Vagina (tissue), 2 donors: ENCODE measurements at regions not wholly inside any gene's neighbourhood (a gene's known extent, or its start where the extent isn't known, plus 50 kb on each side); places are given as distances from the start of the nearest gene placed in this dataset.

Experiments
- DNase-seq, 2 donors: peaks; one replicate each; pipeline ENCODE4 v3.0.0-alpha.2; 2017; ENCODE audit errors: extremely low spot score in 2 of 2
- H3K27ac ChIP-seq: fragments of 200-600 bp; sonication (generic); one replicate; pipeline ENCODE4 v1.5.1; 2019
- H3K27me3 ChIP-seq: fragments of 200-600 bp; sonication (generic); one replicate; pipeline ENCODE4 v1.5.1; 2019
- H3K36me3 ChIP-seq, 2 donors: fragments of 200-600 bp; sonication (generic); one replicate each; pipeline ENCODE4 v1.5.1; 2017 to 2019
- H3K4me1 ChIP-seq: fragments of 200-600 bp; sonication (generic); one replicate; pipeline ENCODE4 v1.5.1; 2019
- H3K4me3 ChIP-seq, 2 donors: fragments of 200-600 bp; sonication (generic); 1 replicate in 1 of 2; 2 replicates in 1 of 2; pipeline ENCODE4 v1.5.1; 2016 to 2019
- H3K9me3 ChIP-seq: fragments of 200-600 bp; sonication (generic); one replicate; pipeline ENCODE4 v1.5.1; 2019
- POLR2A ChIP-seq, 2 donors: fragments of 450-650 bp; IDR thresholded peaks; one replicate each; pipeline ENCODE4 v1.6.1; 2017; ENCODE audit warnings: antibody characterized with exemption in 2 of 2, mild to moderate bottlenecking in 2 of 2, moderate library complexity in 2 of 2
- POLR2AphosphoS5 ChIP-seq, 2 donors: sonication (generic); formaldehyde crosslinking; IDR thresholded peaks; one replicate each; pipeline ENCODE4 v1.9.0; 2017; ENCODE audit warnings: antibody characterized with exemption in 2 of 2, mild to moderate bottlenecking in 2 of 2, low read depth in 1 of 2; ENCODE audit not compliant: insufficient read depth in 1 of 2
- intact Hi-C: fragments of 100-400 bp; cut with DNase I; formaldehyde crosslinking; loops from one replicate; pipeline ENCODE4 v1.15.1; 2023
- TF ChIP-seq, protein P1 (sequence below), 3 experiments: fragments of 450-650 bp in 2 of 3; fragments of 200-600 bp in 1 of 3; sonication (generic) in 1 of 3; IDR thresholded peaks; one replicate each; pipeline ENCODE4 v1.5.1; 2017 to 2019; ENCODE audit warnings: antibody characterized with exemption in 3 of 3, mild to moderate bottlenecking in 2 of 3, moderate library complexity in 2 of 3

DNA sequence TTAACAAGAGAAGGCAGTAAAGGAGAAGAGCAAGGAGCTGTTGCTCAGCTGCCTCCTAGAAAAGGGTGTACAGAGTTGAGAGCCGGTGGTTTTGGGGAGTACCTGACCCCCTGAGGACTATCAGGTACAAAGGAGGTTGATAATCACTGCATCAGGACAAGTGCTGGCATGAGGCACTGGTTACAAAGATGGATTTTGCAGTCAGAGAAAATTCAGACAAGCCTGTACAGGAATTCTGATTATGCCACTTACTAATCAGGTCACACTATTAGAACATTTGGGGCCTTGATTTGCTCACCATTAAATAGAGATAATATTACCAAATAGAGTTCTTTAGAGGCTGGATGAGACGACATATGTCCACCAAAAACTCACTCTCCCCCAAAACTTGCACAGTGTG, 450.9 kb upstream of the TMPO start:
- no peak overlapping the region for H3K4me3 ChIP-seq
- H3K9me3 ChIP-seq = no peaks in the 10 kb centered on the region
- no peak for DNase-seq
- no peak overlapping the region for H3K27ac ChIP-seq
- H3K27me3 ChIP-seq = no peaks in the 10 kb centered on the region
- H3K4me1 ChIP-seq = no peaks in the 10 kb centered on the region
- intact Hi-C loops = no loop called here
- TF ChIP-seq POLR2AphosphoS5 (IDR thresholded peaks at IDR 0.05; ENCODE audit: insufficient read depth in 1 of 2, low read depth in 1 of 2) = no peak
- TF ChIP-seq POLR2A (IDR thresholded peaks at IDR 0.05) = no peak
- TF ChIP-seq, protein P1, sequence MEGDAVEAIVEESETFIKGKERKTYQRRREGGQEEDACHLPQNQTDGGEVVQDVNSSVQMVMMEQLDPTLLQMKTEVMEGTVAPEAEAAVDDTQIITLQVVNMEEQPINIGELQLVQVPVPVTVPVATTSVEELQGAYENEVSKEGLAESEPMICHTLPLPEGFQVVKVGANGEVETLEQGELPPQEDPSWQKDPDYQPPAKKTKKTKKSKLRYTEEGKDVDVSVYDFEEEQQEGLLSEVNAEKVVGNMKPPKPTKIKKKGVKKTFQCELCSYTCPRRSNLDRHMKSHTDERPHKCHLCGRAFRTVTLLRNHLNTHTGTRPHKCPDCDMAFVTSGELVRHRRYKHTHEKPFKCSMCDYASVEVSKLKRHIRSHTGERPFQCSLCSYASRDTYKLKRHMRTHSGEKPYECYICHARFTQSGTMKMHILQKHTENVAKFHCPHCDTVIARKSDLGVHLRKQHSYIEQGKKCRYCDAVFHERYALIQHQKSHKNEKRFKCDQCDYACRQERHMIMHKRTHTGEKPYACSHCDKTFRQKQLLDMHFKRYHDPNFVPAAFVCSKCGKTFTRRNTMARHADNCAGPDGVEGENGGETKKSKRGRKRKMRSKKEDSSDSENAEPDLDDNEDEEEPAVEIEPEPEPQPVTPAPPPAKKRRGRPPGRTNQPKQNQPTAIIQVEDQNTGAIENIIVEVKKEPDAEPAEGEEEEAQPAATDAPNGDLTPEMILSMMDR (IDR thresholded peaks at IDR 0.05) = no peak
- no peaks in the 10 kb centered on the region for H3K36me3 ChIP-seq

- Histone ChIP-seq H3K27ac (no peak overlapping the region), H3K4me3 (no peak overlapping the region), H3K27me3 (no peaks in the 10 kb centered on the region), H3K9me3 (no peaks in the 10 kb centered on the region), H3K4me1 (no peaks in the 10 kb centered on the region), H3K36me3 (no peaks in the 10 kb centered on the region)
- intact Hi-C loops = no loop called here
- TF ChIP-seq, protein P1 (IDR thresholded peaks at IDR 0.05) = no peak
- no peak for TF ChIP-seq POLR2AphosphoS5 (IDR thresholded peaks at IDR 0.05; ENCODE audit: insufficient read depth in 1 of 2, low read depth in 1 of 2)
- TF ChIP-seq POLR2A (IDR thresholded peaks at IDR 0.05) = no peak
- no peak for DNase-seq
Measured at GRCh38 chr12:98067795-98068194, 447.6 kb upstream of the TMPO start.

DNA sequence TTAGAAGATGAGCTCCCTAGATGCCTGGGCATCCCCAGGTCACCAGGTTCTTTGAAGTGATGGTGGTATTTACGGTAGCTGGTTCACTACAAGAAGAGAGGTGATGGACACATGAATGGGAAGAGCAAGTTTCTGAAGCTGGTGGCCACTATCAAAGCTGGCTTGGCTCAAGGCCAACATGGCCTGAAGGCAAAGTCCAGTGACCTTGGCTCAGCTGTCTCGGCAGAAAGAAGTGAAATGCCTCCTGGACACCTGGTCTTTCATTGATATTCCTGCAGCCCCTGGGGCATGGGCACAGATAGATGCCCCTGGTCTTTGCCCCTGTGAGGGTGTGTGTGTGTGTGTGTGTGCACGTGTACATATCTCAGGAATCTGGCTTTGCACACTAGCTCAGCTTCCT, 441.8 kb upstream of the TMPO start:
- no peak for TF ChIP-seq POLR2AphosphoS5 (IDR thresholded peaks at IDR 0.05; ENCODE audit: insufficient read depth in 1 of 2, low read depth in 1 of 2)
- TF ChIP-seq, protein P1 (IDR thresholded peaks at IDR 0.05) = no peak
- no peaks in the 10 kb centered on the region for H3K9me3 ChIP-seq
- intact Hi-C loops = no loop called here
- no peaks in the 10 kb centered on the region for H3K27me3 ChIP-seq
- H3K4me3 ChIP-seq = no peak overlapping the region
- H3K27ac ChIP-seq = no peak overlapping the region
- no peak for DNase-seq
- no peaks in the 10 kb centered on the region for H3K36me3 ChIP-seq
- H3K4me1 ChIP-seq = no peaks in the 10 kb centered on the region

DNA sequence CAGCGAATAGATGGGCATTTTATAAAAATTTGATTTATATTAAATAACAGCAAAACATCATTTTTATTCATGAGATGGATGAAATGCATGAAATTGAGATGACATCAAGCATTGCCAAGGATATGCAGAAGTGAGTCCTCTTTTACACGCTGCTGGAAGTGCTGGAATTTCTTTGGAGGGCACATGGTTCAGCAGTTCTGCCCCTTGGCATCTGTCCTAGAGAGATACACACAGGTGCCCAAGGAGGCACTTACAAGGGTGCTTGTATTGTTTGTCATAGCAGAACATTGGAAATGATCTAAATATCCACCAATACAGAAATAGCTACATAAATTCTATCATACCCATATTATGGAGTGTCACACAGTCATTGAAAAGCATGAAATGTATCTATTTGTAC, 441.1 kb upstream of the TMPO start:
- Histone ChIP-seq H3K9me3 (no peaks in the 10 kb centered on the region), H3K4me1 (no peaks in the 10 kb centered on the region), H3K27ac (no peak overlapping the region), H3K36me3 (no peaks in the 10 kb centered on the region), H3K4me3 (no peak overlapping the region), H3K27me3 (no peaks in the 10 kb centered on the region)
- TF ChIP-seq, protein P1 (IDR thresholded peaks at IDR 0.05) = no peak
- TF ChIP-seq POLR2A (IDR thresholded peaks at IDR 0.05) = no peak
- no peak for TF ChIP-seq POLR2AphosphoS5 (IDR thresholded peaks at IDR 0.05; ENCODE audit: insufficient read depth in 1 of 2, low read depth in 1 of 2)
- intact Hi-C loops = no loop called here
- DNase-seq = no peak

GRCh38 chr12:98084391-98084790, 431.0 kb upstream of the TMPO start:
- intact Hi-C loops = no loop called here
- TF ChIP-seq, protein P1 (IDR thresholded peaks at IDR 0.05) = no peak
- no peak for TF ChIP-seq POLR2AphosphoS5 (IDR thresholded peaks at IDR 0.05; ENCODE audit: insufficient read depth in 1 of 2, low read depth in 1 of 2)
- no peak for TF ChIP-seq POLR2A (IDR thresholded peaks at IDR 0.05)
- Histone ChIP-seq H3K4me3 (no peak overlapping the region), H3K4me1 (no peaks in the 10 kb centered on the region), H3K27ac (no peak overlapping the region), H3K9me3 (no peaks in the 10 kb centered on the region), H3K36me3 (no peaks in the 10 kb centered on the region), H3K27me3 (no peaks in the 10 kb centered on the region)
- no peak for DNase-seq
